AG09309 (cell line): ENCODE measurements at regions not wholly inside any gene's neighbourhood (a gene's known extent, or its start where the extent isn't known, plus 50 kb on each side); places are given as distances from the start of the nearest gene placed in this dataset.

ENCODE experiments used
- DNase-seq: peaks from one replicate; pipeline ENCODE4 v3.0.0-alpha.2; 2010; ENCODE audit warnings: low read depth
- H3K4me3 ChIP-seq: 2 replicates; pipeline ENCODE4 v1.5.1; 2011; ENCODE audit warnings: mild to moderate bottlenecking, low read depth, low read length, moderate library complexity; ENCODE audit not compliant: control insufficient read depth
- CTCF ChIP-seq: IDR thresholded peaks from 2 replicates; pipeline ENCODE4 v1.5.1; 2011; ENCODE audit warnings: mild to moderate bottlenecking, low read depth, low read length, inconsistent platforms; ENCODE audit not compliant: insufficient read depth, control insufficient read depth; ENCODE audit errors: missing control alignments

DNA sequence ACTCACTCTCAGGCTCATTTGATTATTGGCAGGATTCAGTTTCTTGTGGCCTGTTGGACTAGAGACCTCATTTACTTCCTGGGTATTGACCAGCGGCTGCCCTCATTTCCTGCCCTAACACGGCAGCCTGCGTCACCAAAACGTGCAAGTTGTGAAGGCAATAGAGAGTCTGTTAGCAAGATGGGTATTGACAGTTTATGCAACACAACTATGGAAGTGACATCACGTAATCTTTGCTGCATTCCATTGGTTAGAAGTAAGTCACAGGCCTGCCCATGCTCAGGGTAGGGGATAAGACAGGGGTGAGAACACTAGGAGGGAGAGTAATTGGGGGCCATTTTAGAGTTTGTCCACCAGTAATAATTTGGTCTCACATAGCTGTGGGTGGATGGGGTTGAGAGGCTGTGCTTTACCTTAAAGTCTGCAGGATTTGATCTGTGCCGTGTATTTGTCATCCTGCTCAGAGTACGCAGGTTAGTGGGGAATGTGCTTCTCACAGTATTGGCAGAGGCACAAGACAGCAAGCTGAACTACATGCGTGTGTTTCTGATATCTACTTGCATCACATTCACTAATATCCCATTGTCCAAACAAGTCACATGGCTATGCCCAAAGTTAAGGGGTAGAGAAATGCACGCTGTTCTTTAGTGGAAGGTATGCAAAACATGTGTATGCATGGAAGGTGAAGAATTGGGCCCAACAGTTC lies 83.3 kb downstream of the EDEM1 start:
- DNase-seq = no peak
- TF ChIP-seq CTCF = no peak
- H3K4me3 ChIP-seq = no peak overlapping the region

DNA sequence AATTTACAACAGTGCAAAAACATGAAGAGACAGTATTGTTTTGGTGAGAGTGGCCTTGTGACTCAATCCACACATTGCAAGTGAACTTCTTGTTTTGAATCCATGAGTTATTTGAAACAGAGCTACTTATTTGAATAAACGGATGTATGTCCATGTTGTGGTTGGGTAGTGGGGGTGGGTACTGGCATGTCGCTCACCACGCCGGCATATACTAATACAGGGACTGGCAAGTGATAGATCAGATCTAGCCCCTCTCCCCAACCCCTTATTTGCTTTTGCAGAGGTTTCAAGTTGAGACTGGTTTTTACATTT lies 83.8 kb downstream of the EDEM1 start:
- no peak for DNase-seq
- H3K4me3 ChIP-seq = no peak overlapping the region
- no peak for TF ChIP-seq CTCF

GRCh38 chr3:5272387-5272786 lies 84.9 kb downstream of the EDEM1 start:
- no peak overlapping the region for H3K4me3 ChIP-seq
- TF ChIP-seq CTCF = no peak
- no peak for DNase-seq

- no peak for DNase-seq
- no peak for TF ChIP-seq CTCF
- no peak overlapping the region for H3K4me3 ChIP-seq
These were observed 86.6 kb downstream of the EDEM1 start for GRCh38 chr3:5274091-5274490.

- H3K4me3 ChIP-seq = no peak overlapping the region
- TF ChIP-seq CTCF = no peak
- DNase-seq = peak; percentile 72
These were observed 88.0 kb downstream of the EDEM1 start for GRCh38 chr3:5275529-5275928.

DNA sequence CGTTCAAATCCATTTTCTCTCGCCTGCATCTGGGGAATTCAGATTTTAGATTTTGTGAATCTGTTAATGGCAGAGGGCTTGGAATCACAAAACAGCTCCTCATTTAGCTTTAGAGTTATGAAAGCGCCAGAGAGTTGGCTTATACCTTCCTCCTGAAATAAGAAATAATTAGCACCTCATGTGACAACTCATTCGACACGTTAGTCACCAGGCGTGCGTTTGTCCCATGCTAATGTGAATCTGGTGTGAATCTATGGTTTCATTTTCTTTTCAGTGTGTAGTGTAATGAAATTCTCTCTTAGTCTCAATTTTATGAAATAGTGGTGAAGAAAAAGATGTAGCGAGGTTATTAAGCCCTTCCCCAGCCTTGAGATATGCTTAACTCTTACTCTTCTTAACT lies 89.4 kb downstream of the EDEM1 start:
- DNase-seq = no peak
- TF ChIP-seq CTCF = no peak
- no peak overlapping the region for H3K4me3 ChIP-seq

DNA sequence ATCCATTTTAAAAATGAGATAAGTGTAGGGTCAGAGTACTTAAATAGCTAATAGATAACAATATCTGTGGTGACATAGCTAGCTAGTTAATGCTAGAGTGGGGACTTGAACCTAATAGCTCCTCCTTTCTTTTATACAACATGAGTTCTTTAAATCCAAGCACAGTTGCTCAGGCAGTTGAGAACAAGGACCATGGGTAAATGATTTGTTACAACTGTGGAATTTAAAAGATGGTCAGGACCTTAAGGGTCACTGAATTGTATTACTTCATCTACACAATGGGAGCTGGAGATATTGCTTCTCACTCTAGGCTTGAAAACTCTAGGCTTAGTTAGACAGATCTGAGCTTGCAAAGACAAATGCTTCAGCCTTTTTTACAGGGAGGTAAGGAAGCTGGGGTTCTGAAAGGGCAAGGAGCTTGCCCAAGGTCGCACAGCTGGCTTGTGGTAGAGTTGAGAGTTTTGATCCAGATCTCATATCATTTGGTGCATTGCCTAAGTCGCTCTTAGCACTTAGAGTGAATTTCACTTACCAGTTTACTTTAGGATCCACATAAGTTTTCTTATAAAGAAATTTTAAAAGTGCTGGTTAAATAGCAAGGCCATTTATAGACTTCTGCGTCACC lies 90.2 kb downstream of the EDEM1 start:
- no peak overlapping the region for H3K4me3 ChIP-seq
- DNase-seq = no peak
- TF ChIP-seq CTCF = no peak
